HG02938 (cell line): ENCODE measurements at regions not wholly inside any gene's neighbourhood (a gene's known extent, or its start where the extent isn't known, plus 50 kb on each side); places are given as distances from the start of the nearest gene placed in this dataset.

Experiments
- ATAC-seq: cut with Tn5 transposase; IDR thresholded peaks from one replicate; pipeline ENCODE4 v1.9.1; 2021; ENCODE audit warnings: mild to moderate bottlenecking, moderate library complexity; ENCODE audit not compliant: unreplicated experiment

DNA sequence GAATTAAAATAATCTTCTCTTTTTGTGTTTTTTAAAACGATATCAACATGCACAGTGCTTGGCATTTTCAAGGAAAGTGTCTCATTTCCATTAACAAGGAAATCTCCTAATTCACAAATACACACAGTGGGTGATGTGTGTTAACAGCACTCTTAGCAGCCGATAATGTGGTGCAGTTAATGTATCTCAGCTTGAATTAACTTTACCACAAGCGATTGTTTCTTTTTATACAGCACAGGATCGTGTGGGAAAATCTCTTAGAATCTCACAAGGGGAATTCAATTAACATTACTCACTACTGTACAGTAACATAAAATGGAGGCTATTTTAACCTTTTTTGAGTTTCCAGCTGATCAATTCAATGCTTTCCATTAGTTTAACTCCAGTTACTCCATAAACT is 1841.9 kb downstream of the STIM2 start:
- ATAC-seq: no peak

DNA sequence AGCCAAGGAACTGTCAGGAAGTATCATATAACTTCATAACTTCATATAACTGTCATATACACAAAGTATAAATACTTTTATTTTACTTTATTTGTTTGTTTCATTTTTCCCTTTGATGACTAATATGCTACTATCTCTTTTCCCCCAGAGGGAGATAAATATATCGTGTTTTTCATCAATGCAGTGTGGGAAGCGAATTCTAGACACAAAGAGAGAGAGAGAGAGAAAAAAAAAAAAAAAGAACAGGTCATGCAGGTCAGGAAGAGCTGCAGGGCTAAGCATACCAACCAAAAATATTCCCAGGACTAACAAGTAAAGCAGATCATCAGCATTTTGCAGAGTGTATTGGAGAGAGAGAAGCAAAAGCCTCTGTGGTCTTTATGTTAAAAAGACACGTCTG is 1849.2 kb downstream of the STIM2 start:
- no peak for ATAC-seq

DNA sequence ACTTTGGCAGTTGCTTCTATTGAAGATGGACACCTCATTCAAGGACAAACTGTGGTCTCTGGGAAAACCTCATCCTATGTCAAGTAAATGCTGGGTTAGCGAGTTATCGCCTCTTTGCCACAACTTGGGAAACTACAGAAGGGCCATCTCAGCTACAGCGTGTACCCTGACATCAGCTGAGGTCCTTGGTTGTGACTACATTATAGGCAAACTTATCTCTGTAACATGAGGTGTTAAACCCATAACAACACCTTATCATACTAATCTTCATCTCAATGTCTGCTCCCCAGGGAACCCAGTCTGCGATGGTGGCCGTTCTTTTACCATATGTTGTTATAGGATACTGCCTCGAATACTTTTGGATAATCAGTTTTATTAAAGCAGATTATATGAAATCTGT is 1862.7 kb downstream of the STIM2 start:
- ATAC-seq: no peak

DNA sequence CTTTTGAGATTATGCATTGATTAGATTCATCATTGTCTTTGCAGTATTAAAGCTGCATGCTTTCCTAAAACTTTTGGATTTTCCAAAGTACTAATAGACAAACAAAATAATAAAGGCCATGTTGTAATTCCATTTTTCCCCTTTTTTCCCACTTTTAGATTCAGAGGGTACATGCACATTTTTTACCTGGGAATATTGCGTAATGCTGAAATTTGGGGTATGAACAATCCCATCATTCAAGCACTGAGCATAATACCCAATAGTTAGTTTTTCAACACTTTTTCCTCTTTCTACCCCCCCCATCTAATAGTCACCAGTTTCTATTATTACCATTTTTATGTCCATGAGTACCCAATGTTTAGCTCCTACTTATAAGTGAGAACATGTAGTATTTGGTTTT is 1863.6 kb downstream of the STIM2 start:
- ATAC-seq: no peak

DNA sequence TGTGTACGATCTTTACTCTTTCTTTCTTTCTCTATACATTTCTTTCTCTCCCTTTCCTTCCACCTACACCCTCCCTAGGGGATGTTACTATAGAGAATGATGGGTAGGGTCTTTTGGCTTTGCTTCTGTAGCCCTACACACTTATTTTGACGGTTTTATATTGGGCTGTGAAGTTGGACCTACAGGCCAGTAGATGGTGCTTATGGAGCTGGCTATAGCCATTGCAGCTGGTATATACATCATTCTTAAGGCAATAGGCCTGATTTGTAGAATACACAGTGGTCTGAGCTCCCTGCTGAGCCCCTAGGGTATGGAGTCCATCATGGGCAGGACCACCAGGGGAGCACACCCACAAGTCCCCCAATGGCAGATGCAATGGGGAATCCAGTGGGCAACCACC is 1869.7 kb downstream of the STIM2 start:
- no peak for ATAC-seq

DNA sequence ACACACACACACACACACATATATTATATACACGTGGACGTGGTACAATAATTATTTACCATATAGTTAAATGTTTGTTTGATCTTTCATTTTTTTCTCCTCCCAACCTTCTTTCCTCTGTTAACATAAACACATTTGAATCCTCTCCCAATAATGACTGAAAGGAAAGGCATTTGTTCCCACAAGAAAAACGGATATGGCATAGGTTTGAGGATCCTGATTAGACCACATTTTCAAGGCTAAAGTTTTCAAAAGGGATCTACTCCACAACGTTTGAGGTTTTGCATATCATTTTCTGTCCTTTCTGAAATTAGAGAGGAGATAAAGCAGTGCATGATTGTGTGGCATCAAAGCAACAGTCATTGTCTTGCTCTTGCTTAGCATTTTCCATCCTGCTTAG is 1883.4 kb downstream of the STIM2 start:
- no peak for ATAC-seq

DNA sequence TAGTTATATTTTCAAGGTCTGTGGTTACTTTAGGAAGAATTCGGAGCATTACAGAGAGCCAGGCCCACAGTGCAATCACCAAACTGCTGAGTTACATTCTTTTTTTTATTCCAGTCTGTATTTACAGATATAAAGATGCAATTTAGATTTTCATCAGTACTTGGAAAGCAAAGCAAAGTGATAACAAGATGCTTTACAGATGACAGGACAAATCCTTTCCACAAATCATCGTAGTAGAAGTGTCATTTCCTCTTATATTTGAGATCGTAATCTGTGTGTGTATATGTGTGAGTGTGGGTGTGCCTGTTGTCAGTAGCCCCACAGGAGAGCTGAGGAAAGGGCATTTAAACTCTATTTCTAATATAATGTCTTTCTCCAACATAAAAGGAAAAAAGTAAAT is 1893.7 kb downstream of the STIM2 start:
- no peak for ATAC-seq

DNA sequence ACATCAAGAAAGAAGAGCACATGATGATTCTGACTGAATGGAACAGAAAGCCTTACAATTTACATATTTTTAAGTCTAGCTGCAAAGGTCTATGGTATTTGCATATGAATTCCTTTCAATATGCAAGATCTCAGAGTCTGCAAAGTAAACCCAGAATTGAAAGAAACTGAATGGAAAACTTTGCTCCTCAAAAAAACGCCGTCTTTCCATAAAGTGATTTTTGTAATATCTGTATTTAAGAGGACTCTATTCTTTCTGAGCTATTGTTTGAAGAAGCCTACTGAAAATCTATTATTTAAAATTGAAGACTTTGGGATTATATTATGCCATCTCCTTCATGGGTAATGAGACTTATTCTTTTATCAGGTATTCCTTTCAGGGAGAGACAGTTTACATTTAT is 1894.4 kb downstream of the STIM2 start:
- no peak for ATAC-seq

DNA sequence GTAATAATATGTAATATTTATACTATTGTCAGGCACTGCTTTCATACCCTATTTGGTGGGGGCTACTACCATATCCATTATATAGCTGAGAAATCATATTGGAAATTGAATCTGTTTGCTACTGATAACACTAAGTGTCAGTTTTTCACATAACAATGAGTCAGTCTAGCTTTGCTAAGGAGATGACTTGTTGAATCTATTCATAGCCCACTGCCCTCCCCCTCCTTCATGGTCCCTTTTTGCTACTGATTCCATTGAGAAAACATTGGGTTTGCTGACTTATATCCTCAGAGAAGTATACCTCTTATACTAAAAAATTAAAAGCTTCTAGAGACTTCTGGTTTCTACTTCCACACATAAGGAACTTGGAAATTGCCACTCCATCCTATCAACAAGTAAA is 1898.4 kb downstream of the STIM2 start:
- no peak for ATAC-seq

DNA sequence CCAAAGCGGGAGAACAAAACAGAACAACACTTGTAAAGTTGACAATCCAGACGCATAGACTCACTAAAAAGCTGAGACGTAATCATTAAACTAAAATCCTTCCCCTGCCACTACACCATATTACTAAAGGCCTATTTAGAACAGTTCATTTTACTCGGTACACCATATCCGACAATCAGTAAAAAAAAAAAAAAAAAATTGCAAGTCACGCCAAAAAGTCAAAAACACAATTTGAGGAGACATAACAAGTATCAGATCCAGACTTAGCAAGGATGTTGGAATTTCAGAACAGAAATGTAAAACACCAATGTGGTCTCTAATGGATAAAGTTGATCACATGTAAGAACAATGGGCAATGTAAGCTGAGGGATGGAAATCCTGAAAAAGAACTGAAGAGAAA is 1899.4 kb downstream of the STIM2 start:
- no peak for ATAC-seq

DNA sequence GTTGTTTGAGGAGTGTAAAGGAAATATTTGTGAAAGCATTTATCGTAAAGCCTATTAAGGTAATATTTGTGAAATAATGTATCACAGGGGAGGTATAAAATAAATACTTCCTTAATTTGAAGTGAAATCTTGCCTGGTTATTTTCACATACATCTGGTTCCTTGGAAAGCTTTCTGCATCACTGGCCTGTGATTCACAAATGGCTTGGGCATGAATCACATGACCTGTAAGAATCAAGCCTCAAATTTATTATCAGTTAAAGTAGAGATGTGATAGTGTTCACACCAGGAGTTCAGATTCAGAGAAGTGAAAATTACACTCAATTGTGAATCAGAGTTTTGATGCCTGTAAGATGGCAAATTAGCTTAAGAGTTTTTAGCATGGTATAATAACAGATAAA is 1911.4 kb downstream of the STIM2 start:
- no peak for ATAC-seq

DNA sequence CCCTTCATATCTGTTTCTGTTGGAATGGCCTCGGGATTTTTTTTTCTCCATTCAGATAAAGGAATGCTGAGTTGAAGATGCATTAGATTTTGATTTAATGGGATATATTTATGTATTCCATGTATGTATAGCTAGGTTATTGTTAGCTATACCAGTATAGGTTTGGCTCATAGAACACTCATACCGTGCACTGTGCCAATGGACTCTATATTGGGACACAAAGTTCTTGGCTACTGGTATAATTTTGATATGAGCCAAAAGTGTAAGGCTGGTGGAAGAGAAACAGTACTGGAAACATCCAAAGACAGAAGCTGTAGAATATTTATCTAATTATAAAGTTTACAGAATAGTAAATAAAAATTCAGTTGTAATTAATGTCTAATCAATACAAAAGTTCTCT is 1912.1 kb downstream of the STIM2 start:
- no peak for ATAC-seq

DNA sequence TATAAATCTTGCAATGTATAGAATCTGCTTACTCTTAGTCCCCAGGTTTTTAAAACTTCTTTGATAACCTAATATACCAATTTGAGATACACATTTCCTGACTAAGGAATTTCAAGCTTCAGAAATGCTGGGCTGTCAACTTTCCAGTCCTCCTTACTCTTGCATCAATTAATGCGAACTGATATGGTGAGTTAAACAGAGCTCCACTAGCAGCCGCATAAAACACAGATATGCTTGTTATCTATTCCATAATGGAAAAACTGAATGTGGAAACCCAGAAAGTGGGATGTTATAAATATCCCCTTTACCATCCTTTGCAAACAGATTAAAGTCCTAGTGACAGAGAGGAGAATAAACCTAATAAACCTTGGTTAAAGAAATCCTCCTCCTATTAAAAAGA is 1913.7 kb downstream of the STIM2 start:
- ATAC-seq: no peak

DNA sequence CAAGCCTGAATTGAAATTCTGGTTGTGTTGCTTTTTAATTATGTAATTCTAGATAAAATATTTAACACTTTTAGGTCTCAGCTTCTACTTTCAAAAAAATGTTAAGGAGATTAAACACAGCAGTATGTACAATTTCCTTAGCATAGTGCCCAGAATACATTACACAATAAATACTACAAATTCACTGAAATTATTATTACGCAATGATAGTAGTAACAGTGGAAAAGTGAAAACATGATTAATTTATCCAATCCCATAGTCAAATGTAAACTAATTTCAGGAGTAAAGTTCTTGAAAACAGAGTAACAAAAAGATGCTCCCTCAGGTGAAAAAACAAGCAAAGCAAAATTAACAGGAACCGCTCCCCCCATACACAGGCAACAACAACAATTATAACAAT is 1915.4 kb downstream of the STIM2 start:
- no peak for ATAC-seq

DNA sequence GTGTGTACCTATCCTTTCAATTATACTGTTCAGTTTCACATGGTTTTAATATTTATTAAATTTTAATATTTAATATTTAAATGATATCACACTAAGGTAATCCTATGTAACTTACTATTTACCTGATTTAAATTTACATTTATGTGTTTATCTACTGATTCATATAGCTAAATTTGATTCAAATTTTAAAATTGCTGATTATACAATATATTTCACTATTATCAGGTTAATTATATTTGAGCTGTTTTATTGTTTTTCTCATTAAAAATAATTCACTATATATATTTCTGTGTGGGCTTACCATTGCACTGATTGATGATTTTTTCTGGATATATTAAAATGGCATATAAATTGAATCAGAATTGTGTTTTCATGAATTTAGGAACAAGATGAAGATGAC is 1923.5 kb downstream of the STIM2 start:
- ATAC-seq: no peak

DNA sequence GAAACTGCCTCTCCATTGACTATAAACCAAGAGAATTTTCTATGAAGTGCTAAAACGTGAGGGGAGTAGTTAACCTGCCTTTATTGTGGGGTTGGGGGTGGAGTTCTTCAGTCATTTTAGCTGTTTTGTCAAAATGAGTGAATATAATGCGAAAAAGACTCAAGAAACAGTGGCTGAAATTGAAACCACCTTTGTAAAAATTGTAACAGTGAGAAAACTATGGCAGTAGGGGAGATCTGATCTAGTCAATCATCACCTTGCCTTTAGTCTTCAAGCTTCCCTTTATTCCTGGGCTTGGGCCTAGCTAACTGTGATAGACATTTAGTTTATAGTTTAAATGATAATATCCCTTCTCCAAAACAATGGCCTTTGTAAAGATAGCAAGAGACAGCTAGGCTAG is 1927.3 kb downstream of the STIM2 start:
- no peak for ATAC-seq

DNA sequence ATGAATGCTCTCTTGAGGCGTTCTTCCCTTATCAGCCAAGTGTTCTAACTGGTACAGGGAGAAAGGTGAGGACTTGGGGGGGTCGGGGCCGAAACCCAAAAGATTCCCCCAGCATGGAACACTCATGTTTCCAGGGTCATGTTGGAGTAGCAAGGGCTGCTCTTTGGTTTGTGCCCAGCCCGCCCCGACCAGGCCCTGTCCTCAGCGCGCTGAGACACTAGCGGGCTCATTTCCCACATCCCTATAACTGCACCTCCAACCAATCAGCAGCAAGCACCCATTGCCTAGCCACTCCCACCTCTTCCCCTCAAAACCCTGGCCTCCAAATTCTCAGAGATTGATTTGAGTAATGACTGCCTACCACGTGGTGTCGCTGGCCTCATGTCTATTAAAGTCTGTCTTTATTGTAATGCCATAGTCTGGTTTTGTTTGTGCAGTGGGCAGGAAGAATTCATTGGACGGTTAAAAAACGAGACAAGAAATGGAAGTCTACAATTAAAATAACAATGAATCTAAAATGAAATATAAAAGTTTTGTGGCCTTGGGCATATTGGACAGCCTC is 1928.4 kb downstream of the STIM2 start:
- ATAC-seq: no peak

DNA sequence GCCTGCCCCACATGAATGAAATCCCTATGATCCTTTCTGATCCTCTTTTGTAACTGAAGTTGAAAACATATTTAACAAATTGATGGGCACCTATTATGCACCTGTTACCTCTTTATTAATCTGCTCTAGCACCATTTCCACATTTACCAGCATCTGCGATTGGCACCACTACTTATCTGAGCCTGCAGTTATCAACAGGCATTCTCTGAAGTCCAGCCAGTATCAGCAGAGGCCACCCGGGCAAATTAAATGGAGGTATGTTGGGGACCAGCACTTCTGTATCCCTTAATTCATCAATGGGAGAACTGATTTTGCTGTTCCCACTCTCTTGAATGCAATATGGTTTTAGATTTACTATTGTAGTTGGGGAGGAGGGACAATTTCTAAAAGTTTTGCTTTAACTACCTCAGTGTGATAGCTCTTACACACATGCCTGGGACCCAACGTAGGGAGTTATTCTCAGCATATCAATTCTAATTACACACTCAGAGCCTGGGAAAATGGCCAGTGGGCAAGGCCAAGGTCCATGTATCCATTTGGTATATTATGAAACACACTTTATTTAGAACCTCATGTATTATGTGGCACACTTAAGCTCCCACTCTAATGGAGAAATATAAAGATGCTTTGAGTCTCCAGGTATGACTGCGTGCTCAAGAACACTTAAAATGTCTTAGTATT is 1927.1 kb upstream of the PCDH7 start:
- ATAC-seq: no peak

DNA sequence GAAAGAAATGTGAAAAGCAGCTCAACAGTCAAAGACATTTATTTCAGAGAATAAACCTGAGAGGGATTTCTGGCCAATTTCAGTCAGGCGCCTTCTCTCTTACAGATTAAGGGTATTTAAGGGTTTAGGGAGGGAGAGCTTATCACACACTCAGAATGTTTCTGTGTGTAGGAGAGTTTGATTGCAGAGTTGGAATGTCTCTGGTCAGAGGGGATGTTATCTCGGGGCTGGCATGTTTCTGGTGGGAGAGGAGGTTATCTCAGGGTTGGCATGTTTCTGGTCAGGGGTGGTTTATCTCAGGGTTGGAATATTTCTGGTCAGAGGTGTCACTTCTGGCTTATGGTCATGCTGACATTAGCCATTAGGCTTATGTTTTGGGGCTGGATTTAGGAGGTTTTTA is 1920.5 kb upstream of the PCDH7 start:
- no peak for ATAC-seq

DNA sequence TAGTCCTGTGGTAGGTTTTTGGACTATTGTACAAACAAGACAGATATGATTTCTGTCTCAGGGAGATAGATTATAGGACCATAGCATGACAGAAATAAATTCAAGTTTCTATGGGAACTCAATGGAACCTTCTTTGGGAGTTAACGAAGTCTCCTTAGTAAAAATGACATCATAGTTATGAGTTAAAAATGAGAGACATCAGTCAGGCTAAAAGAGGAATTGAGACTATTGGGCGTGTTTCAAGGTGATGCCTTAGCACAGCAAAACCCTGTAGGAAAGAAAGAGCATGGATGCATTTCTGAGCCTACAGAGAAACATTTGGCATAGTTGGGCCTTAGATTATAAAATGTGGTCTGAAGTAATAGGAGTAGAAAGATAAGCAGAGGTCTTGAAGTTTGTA is 1909.1 kb upstream of the PCDH7 start:
- no peak for ATAC-seq

DNA sequence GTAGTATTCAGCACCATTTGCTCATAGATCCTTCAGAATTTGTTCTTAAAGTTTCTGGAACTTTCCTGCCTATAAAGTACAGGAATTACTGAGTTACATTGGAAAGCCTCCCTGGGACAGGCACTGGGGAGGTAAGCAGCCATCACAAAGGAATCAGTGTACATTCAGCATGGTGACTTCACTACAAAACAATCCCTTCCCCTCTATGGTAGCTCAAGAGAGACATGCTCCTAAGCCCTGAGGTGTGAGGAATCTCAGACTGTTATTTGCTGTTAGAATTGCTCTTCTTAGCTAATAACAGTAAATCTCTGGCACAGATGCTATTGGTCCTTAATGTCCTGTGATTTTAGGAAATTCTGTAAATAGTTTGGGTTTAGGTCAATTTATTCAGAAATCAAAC is 1898.0 kb upstream of the PCDH7 start:
- no peak for ATAC-seq

DNA sequence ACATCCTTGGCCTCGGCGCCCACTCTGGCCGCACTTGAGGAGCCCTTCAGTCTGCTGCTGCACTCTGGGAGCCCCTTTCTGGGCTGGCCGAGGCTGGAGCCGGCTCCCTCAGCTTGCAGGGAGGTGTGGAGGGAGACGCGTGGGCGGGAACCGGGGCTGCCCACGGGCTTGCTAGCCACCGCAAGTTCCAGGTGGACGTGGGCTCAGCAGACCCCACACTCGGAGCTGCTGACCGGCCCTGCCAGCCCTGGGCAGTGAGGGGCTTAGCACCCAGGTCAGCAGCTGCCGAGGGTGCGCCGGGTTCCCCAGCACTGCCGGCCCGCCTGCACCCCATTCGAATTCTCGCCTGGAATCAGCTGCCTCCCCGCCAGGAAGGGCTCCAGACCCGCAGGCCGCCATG is 1892.3 kb upstream of the PCDH7 start:
- no peak for ATAC-seq

DNA sequence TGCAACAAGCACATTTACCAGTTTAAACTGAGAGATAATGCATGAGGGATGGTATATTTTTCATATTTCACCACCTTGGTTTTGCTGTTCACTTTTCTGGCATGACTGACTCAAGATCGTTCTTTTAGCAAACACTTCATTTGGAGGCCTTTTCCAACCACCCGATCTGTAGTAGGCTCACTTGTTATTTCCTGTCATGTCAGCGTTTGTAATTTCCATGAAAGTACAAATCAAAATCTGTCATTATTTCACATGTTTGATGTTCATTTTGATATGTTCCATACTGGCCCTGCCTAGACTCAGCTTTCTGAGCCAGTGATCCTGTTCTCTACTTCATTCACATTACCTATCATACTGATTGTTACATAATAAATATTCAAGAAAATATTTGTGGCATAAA is 1888.3 kb upstream of the PCDH7 start:
- no peak for ATAC-seq
